ENCODE measurements at regions not wholly inside any gene's neighbourhood (a gene's known extent, or its start where the extent isn't known, plus 50 kb on each side); places are given as distances from the start of the nearest gene placed in this dataset.
A peak's percentile ranks its signal among the peaks of the same experiment; 100 is the strongest.

DNA sequence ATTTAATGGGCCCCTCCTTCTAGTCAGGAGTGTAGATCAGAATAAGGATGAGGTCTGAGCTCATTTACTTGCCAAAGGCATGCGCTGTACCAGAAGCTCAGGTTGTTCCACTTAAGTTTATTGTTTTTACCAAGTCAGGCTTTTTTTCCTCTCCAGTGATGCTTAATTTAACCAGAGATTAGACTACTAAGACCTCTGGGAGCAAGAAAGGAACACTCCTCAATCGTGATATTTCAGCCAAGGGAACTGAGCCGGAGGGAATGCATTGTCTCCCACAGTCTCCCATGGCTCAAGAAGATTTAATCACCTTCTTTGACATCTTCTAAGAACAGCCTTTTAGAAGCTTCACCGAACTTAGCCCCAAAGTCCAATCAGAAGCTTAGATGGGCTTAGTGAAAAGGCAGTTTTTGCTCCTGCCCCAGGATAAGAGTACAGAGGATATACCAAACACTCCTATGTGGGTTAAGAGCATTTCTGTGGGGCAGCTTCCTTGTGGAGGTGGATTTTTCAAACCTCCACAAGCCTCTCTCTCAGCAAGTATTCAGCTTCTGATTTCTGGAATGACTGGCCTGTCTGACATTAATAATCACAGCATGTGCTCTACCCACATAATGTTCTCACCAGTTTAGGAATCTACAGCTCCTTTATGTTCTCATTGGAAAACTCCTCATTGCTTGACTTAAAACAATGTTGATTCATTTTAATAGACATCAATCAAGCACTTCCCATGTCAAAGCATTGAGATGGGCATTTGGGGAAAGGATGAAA lies 322.7 kb downstream of the SUCLA2 start:
- H3K27me3 ChIP-seq (ENCODE audit: control insufficient read depth, insufficient read depth, low read length, poor library complexity, severe bottlenecking) = no peaks in the 10 kb centered on the region
- H3K4me1 ChIP-seq (ENCODE audit: control insufficient read depth, insufficient read depth, low read length) = peaks cover 5% of the 10 kb centered on the region
- no peak overlapping the region for H3K27ac ChIP-seq (ENCODE audit: insufficient read depth, low read depth, low read length, poor library complexity, severe bottlenecking)
- H3K4me3 ChIP-seq (ENCODE audit: insufficient read depth, low read depth, low read length) = no peak overlapping the region
- H3K36me3 ChIP-seq (ENCODE audit: control insufficient read depth, insufficient read depth, low read length) = no peaks in the 10 kb centered on the region
- no peaks in the 10 kb centered on the region for H3K9me3 ChIP-seq (ENCODE audit: control insufficient read depth, low read length)
- WGBS, 2 experiments = 58 to 82% methylated on average over 4 of the region's 4 CpGs

- 94 to 99% methylated on average over 4 of the region's 4 CpGs for WGBS, 2 experiments
- no peaks in the 10 kb centered on the region for H3K36me3 ChIP-seq (ENCODE audit: control insufficient read depth, insufficient read depth, low read length)
- H3K27me3 ChIP-seq (ENCODE audit: control insufficient read depth, insufficient read depth, low read length, poor library complexity, severe bottlenecking) = no peaks in the 10 kb centered on the region
- no peak overlapping the region for H3K27ac ChIP-seq (ENCODE audit: insufficient read depth, low read depth, low read length, poor library complexity, severe bottlenecking)
- H3K4me1 ChIP-seq (ENCODE audit: control insufficient read depth, insufficient read depth, low read length) = peaks cover 5% of the 10 kb centered on the region
- no peaks in the 10 kb centered on the region for H3K9me3 ChIP-seq (ENCODE audit: control insufficient read depth, low read length)
- no peak overlapping the region for H3K4me3 ChIP-seq (ENCODE audit: insufficient read depth, low read depth, low read length)
These were observed 325.2 kb downstream of the SUCLA2 start for GRCh38 chr13:47675871-47676270.

DNA sequence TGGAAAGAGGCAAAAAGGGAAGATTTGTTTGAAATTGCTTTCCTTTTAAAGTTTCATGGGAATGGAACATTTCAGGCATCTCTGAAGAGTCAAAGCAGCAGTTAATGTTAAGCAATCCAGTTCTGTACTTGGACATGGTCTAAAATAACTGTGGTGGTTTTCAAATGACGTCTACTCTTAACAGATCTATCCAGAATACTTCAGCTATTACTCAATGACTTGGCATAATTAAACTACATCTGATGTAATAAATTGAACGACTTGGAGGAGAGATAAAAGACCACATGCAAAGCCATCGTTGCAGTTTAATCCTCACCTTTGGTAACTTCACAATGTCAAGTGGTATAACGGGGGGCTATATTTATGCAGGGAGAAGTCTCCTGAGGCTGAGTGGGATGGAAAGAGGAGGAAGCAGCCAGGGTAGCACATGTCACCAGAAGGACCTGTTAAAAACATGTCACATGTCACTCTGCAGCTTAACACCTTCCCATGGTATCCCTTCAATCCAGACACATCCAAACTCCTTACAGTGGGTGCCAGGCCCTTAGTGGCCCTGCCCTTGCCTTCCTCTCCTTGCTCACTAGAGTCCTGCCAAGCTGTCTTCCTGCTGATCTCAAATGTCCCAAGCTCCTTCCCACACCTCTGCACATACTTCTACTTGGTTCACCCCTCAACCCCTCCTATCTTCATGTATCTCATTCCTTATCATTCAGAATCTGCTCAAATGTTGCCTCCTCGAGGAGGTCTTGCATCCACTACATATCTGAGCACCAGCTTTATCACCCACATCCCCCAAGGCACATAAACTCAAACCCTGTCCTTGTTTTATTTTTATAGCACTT lies 327.8 kb downstream of the SUCLA2 start:
- WGBS, 2 experiments = 91 to 94% methylated on average over 5 of the region's 5 CpGs
- Histone ChIP-seq H3K27me3 (ENCODE audit: control insufficient read depth, insufficient read depth, low read length, poor library complexity, severe bottlenecking) (no peaks in the 10 kb centered on the region), H3K27ac (ENCODE audit: insufficient read depth, low read depth, low read length, poor library complexity, severe bottlenecking) (no peak overlapping the region), H3K4me3 (ENCODE audit: insufficient read depth, low read depth, low read length) (no peak overlapping the region), H3K9me3 (ENCODE audit: control insufficient read depth, low read length) (no peaks in the 10 kb centered on the region), H3K36me3 (ENCODE audit: control insufficient read depth, insufficient read depth, low read length) (no peaks in the 10 kb centered on the region), H3K4me1 (ENCODE audit: control insufficient read depth, insufficient read depth, low read length) (no peaks in the 10 kb centered on the region)

DNA sequence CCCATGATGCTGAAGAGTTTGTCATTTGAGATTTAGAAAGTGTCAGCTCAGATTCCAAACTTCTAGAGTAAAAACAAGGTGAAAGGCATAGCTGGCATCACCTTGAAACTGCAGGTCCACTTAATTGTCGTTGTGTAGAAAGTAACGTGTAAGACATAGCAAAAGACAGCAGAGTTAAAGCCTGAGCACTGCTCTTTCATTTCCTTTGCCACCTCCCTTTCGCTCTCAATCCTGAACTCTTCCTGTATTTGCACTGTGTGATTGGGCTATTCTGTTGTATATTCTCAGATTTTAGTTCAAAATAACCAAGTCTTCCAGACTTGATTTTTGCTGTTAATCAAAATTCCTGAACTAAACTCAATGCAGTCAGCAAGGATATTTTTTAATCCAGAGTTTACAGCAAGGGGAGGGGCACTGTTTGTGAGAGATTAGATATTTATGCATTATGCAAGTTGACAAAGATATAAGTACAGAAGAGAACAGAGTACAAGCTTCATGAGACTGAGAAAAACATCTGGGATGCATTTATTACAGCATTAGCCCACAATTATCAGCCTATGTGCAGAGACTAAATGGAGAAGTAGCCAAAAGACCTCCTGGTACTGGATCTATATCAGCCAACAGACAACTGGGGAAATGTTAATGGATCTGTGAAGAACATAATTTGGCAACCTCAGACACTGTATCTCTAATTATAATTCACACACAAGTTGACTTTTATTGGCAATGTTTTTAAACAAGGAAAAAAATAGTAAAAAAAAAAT lies 328.6 kb downstream of the SUCLA2 start:
- no peaks in the 10 kb centered on the region for H3K9me3 ChIP-seq (ENCODE audit: control insufficient read depth, low read length)
- H3K4me3 ChIP-seq (ENCODE audit: insufficient read depth, low read depth, low read length) = no peak overlapping the region
- H3K27ac ChIP-seq (ENCODE audit: insufficient read depth, low read depth, low read length, poor library complexity, severe bottlenecking) = no peak overlapping the region
- H3K4me1 ChIP-seq (ENCODE audit: control insufficient read depth, insufficient read depth, low read length) = no peaks in the 10 kb centered on the region
- H3K36me3 ChIP-seq (ENCODE audit: control insufficient read depth, insufficient read depth, low read length) = no peaks in the 10 kb centered on the region
- 92 to 99% methylated on average over 3 of the region's 3 CpGs for WGBS, 2 experiments
- no peaks in the 10 kb centered on the region for H3K27me3 ChIP-seq (ENCODE audit: control insufficient read depth, insufficient read depth, low read length, poor library complexity, severe bottlenecking)

GRCh38 chr13:47671776-47672175 lies 329.3 kb downstream of the SUCLA2 start:
- Histone ChIP-seq H3K27ac (ENCODE audit: insufficient read depth, low read depth, low read length, poor library complexity, severe bottlenecking) (no peak overlapping the region), H3K4me3 (ENCODE audit: insufficient read depth, low read depth, low read length) (no peak overlapping the region), H3K36me3 (ENCODE audit: control insufficient read depth, insufficient read depth, low read length) (no peaks in the 10 kb centered on the region), H3K27me3 (ENCODE audit: control insufficient read depth, insufficient read depth, low read length, poor library complexity, severe bottlenecking) (no peaks in the 10 kb centered on the region), H3K4me1 (ENCODE audit: control insufficient read depth, insufficient read depth, low read length) (no peaks in the 10 kb centered on the region), H3K9me3 (ENCODE audit: control insufficient read depth, low read length) (no peaks in the 10 kb centered on the region)
- WGBS, 2 experiments = 88 to 95% methylated on average over 3 of the region's 3 CpGs

GRCh38 chr13:47665043-47665442 lies 336.0 kb downstream of the SUCLA2 start:
- 59 to 68% methylated on average over 2 of the region's 3 CpGs for WGBS, 2 experiments
- H3K4me3 ChIP-seq (ENCODE audit: insufficient read depth, low read depth, low read length) = no peak overlapping the region
- H3K27ac ChIP-seq (ENCODE audit: insufficient read depth, low read depth, low read length, poor library complexity, severe bottlenecking) = peak overlapping the region; percentile 67
- H3K9me3 ChIP-seq (ENCODE audit: control insufficient read depth, low read length) = no peaks in the 10 kb centered on the region
- peaks cover 7% of the 10 kb centered on the region for H3K4me1 ChIP-seq (ENCODE audit: control insufficient read depth, insufficient read depth, low read length)
- H3K36me3 ChIP-seq (ENCODE audit: control insufficient read depth, insufficient read depth, low read length) = no peaks in the 10 kb centered on the region
- H3K27me3 ChIP-seq (ENCODE audit: control insufficient read depth, insufficient read depth, low read length, poor library complexity, severe bottlenecking) = no peaks in the 10 kb centered on the region

GRCh38 chr13:47661076-47661475 lies 340.0 kb downstream of the SUCLA2 start:
- WGBS, 2 experiments = 91 to 97% methylated on average over 4 of the region's 4 CpGs
- Histone ChIP-seq H3K27ac (ENCODE audit: insufficient read depth, low read depth, low read length, poor library complexity, severe bottlenecking) (no peak overlapping the region), H3K27me3 (ENCODE audit: control insufficient read depth, insufficient read depth, low read length, poor library complexity, severe bottlenecking) (no peaks in the 10 kb centered on the region), H3K4me3 (ENCODE audit: insufficient read depth, low read depth, low read length) (no peak overlapping the region), H3K36me3 (ENCODE audit: control insufficient read depth, insufficient read depth, low read length) (no peaks in the 10 kb centered on the region), H3K4me1 (ENCODE audit: control insufficient read depth, insufficient read depth, low read length) (peaks cover 7% of the 10 kb centered on the region), H3K9me3 (ENCODE audit: control insufficient read depth, low read length) (no peaks in the 10 kb centered on the region)

GRCh38 chr13:47656651-47657050 lies 344.4 kb downstream of the SUCLA2 start:
- 82 to 100% methylated on average over 1 of the region's 1 CpG for WGBS, 2 experiments
- Histone ChIP-seq H3K27me3 (ENCODE audit: control insufficient read depth, insufficient read depth, low read length, poor library complexity, severe bottlenecking) (no peaks in the 10 kb centered on the region), H3K4me3 (ENCODE audit: insufficient read depth, low read depth, low read length) (no peak overlapping the region), H3K27ac (ENCODE audit: insufficient read depth, low read depth, low read length, poor library complexity, severe bottlenecking) (no peak overlapping the region), H3K36me3 (ENCODE audit: control insufficient read depth, insufficient read depth, low read length) (no peaks in the 10 kb centered on the region), H3K4me1 (ENCODE audit: control insufficient read depth, insufficient read depth, low read length) (no peaks in the 10 kb centered on the region), H3K9me3 (ENCODE audit: control insufficient read depth, low read length) (no peaks in the 10 kb centered on the region)

- H3K27me3 ChIP-seq (ENCODE audit: control insufficient read depth, insufficient read depth, low read length, poor library complexity, severe bottlenecking) = no peaks in the 10 kb centered on the region
- no peak overlapping the region for H3K27ac ChIP-seq (ENCODE audit: insufficient read depth, low read depth, low read length, poor library complexity, severe bottlenecking)
- H3K36me3 ChIP-seq (ENCODE audit: control insufficient read depth, insufficient read depth, low read length) = no peaks in the 10 kb centered on the region
- no peak overlapping the region for H3K4me3 ChIP-seq (ENCODE audit: insufficient read depth, low read depth, low read length)
- no peaks in the 10 kb centered on the region for H3K4me1 ChIP-seq (ENCODE audit: control insufficient read depth, insufficient read depth, low read length)
- no peaks in the 10 kb centered on the region for H3K9me3 ChIP-seq (ENCODE audit: control insufficient read depth, low read length)
These were observed 350.9 kb downstream of the SUCLA2 start for GRCh38 chr13:47650209-47650608.

- Histone ChIP-seq H3K27me3 (ENCODE audit: control insufficient read depth, insufficient read depth, low read length, poor library complexity, severe bottlenecking) (no peaks in the 10 kb centered on the region), H3K4me1 (ENCODE audit: control insufficient read depth, insufficient read depth, low read length) (no peaks in the 10 kb centered on the region), H3K27ac (ENCODE audit: insufficient read depth, low read depth, low read length, poor library complexity, severe bottlenecking) (no peak overlapping the region), H3K36me3 (ENCODE audit: control insufficient read depth, insufficient read depth, low read length) (no peaks in the 10 kb centered on the region), H3K4me3 (ENCODE audit: insufficient read depth, low read depth, low read length) (no peak overlapping the region), H3K9me3 (ENCODE audit: control insufficient read depth, low read length) (no peaks in the 10 kb centered on the region)
These were observed 354.1 kb downstream of the SUCLA2 start for GRCh38 chr13:47647001-47647400.
